Lower leg skin (tissue), 4 donors: ENCODE measurements at regions not wholly inside any gene's neighbourhood (a gene's known extent, or its start where the extent isn't known, plus 50 kb on each side); places are given as distances from the start of the nearest gene placed in this dataset.

Source experiments
- DNase-seq, 2 donors: peaks; one replicate each; pipeline ENCODE4 v3.0.0-alpha.2; 2019; ENCODE audit warnings: low spot score in 2 of 2
- H3K4me3 ChIP-seq: fragments of 200-600 bp; sonication (generic); 2 replicates; pipeline ENCODE4 v1.5.1; 2017; ENCODE audit warnings: mild to moderate bottlenecking, low read depth; ENCODE audit not compliant: poor library complexity, severe bottlenecking
- POLR2A ChIP-seq, 2 donors: fragments of 450-650 bp; IDR thresholded peaks; one replicate each; pipeline ENCODE4 v1.6.1; 2016 to 2017; ENCODE audit warnings: antibody characterized with exemption in 2 of 2, mild to moderate bottlenecking in 1 of 2, moderate library complexity in 1 of 2
- WGBS, 2 donors: methylation state at CpG; one replicate each; pipeline ENCODE4 v1.1.5; 2018; 5-methylcytosine and 5-hydroxymethylcytosine counted together
- intact Hi-C: fragments of 100-400 bp; cut with DNase I; formaldehyde crosslinking; loops from one replicate; pipeline ENCODE4 v1.15.0; 2023; ENCODE audit warnings: low total_unique reads
- TF ChIP-seq, protein P1 (sequence below), 3 donors: fragments of 450-650 bp; IDR thresholded peaks; one replicate each; pipeline ENCODE4 v1.5.1; 2016; ENCODE audit warnings: antibody characterized with exemption in 3 of 3, mild to moderate bottlenecking in 3 of 3, moderate library complexity in 2 of 3

DNA sequence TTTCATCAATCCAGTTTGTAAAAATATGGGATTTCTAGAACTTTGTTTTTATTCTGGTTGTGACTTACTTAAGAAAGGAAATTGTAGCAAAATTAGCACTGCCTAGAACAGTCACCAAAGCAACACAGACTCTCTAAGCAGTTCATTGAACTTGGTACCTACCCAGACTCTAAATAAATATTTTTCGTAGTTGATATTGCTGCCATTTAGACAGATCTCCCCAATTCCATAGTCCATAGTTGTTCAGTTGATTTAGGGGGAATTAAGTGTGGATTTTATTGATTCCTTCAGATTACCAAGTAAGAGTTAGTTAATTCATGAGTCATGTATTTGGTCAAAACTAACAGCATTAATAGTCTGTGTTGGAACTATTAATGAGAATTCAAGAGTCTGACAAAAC is 822.5 kb downstream of the DHX35 start:
- WGBS, 2 donors: 78 to 85% methylated on average over 1 of the region's 1 CpG
- TF ChIP-seq, protein P1, sequence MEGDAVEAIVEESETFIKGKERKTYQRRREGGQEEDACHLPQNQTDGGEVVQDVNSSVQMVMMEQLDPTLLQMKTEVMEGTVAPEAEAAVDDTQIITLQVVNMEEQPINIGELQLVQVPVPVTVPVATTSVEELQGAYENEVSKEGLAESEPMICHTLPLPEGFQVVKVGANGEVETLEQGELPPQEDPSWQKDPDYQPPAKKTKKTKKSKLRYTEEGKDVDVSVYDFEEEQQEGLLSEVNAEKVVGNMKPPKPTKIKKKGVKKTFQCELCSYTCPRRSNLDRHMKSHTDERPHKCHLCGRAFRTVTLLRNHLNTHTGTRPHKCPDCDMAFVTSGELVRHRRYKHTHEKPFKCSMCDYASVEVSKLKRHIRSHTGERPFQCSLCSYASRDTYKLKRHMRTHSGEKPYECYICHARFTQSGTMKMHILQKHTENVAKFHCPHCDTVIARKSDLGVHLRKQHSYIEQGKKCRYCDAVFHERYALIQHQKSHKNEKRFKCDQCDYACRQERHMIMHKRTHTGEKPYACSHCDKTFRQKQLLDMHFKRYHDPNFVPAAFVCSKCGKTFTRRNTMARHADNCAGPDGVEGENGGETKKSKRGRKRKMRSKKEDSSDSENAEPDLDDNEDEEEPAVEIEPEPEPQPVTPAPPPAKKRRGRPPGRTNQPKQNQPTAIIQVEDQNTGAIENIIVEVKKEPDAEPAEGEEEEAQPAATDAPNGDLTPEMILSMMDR (IDR thresholded peaks at IDR 0.05): no peak
- no peak for TF ChIP-seq POLR2A (IDR thresholded peaks at IDR 0.05)
- intact Hi-C loops: no loop called here

DNA sequence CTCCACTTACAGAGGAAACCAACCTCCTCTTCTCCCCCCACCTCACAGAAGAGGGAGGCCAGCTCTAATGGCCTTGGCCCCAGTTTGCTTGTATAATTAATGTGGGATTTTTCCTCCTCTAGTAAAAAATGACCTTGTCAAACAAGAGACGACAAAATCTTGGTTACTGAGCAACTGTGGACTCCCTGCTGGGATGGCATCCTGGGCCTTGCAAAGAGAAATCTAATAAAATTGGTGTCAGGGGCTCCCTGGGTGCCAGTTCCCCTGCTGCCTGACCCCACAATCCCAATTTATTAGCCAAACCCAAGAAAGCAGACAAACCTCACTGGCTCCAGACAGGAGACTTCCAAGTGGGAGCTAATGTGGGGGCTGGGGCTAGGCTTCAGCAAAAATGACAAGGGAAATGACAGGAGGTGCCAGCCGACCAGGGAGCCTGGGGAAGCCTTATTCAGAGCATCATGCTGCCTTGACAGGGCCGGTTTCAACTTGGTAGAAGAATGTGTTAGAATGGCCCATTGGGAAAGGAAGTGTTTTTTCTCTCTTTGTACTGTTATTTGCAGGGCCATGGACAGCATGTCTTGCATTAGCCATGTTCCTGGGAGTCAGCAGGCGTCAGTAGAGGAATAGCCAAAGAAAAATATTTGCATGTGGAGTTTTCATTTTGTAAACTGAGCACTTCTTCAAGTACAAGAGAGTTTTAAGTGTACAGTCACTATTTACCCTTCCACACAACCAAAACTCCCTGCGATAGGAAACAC is 816.9 kb downstream of the DHX35 start:
- TF ChIP-seq, protein P1 (IDR thresholded peaks at IDR 0.05): no peak
- TF ChIP-seq POLR2A (IDR thresholded peaks at IDR 0.05): no peak
- 71 to 78% methylated on average over 5 of the region's 5 CpGs for WGBS, 2 donors
- DNase-seq: no peak

More for the DNA sequence above, 822.5 kb downstream of the DHX35 start:
- no peak for DNase-seq
- H3K4me3 ChIP-seq: no peak overlapping the region

DNA sequence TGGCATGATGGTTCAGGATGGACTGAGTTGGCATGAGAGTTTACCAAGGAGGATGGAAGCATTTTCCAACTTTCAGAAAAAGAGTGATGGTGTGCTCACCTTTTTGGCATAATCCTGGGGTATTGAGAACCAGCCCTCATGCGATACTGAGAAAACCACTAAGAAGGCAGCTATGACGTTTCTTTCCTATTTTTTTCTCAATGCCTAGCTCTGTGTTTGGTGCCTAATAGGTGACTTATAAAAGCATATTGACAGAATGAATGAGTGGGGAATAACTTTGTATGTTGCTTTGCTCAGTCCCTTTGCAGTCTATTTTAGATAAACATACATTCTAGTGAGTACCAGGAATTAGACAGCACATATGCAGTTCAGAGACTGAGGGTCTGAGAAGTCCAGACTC is 816.3 kb downstream of the DHX35 start:
- DNase-seq: no peak
- 90 to 91% methylated on average over 2 of the region's 2 CpGs for WGBS, 2 donors
- no peak for TF ChIP-seq POLR2A (IDR thresholded peaks at IDR 0.05)
- TF ChIP-seq, protein P1 (IDR thresholded peaks at IDR 0.05): no peak
- no peak overlapping the region for H3K4me3 ChIP-seq
- intact Hi-C loops: no loop called here

More for the DNA sequence above, 816.9 kb downstream of the DHX35 start:
- intact Hi-C loops: no loop called here
- H3K4me3 ChIP-seq: no peak overlapping the region

DNA sequence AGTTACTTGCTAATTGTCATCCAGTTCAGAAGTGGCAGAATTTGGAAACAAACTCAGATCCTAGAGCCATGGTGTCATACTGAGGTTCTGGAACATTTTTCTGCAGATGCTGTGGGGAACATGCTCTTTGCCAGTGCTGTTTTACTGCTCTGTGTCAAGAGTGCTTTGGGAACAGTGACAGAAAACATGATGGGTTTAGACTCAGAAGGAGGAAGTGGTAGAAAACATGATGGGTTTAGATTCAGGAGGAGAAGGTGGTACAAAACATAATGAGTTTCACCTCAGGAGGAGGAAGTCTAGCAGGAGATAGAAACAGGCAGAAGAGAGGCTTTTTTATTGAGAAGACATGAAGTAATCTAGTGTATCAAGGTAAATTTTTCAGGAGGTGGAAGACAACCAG is 815.5 kb downstream of the DHX35 start:
- DNase-seq: no peak
- no peak for TF ChIP-seq POLR2A (IDR thresholded peaks at IDR 0.05)
- TF ChIP-seq, protein P1 (IDR thresholded peaks at IDR 0.05): no peak
- no peak overlapping the region for H3K4me3 ChIP-seq
- intact Hi-C loops: no loop called here

DNA sequence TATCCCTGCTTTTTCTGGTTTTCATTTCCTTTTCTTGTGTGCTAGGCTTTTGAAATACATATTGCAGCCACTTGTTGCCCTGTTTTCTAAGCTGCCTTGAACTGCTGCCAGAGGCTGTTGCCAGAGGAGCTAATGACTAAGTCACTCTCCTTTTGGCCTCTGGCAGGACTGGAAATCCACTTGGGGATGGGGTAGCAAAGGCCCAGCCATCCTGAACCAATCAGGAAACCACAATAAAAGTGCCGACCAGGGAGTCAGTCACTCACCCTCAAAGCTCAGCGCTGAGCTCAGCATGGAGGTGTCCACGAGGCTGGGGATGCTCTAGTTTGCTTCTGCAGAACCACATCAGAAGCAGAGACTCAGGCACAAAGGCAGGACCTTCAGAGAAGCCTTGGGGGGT is 813.0 kb downstream of the DHX35 start:
- intact Hi-C loops: no loop called here
- WGBS, 2 donors: 33 to 47% methylated on average over 2 to 3 of the region's 3 CpGs
- DNase-seq: peak; percentile 81 to 92
- H3K4me3 ChIP-seq: no peak overlapping the region
- no peak for TF ChIP-seq POLR2A (IDR thresholded peaks at IDR 0.05)
- TF ChIP-seq, protein P1 (IDR thresholded peaks at IDR 0.05): no peak
